K562 (cell line): ENCODE measurements at regions not wholly inside any gene's neighbourhood (a gene's known extent, or its start where the extent isn't known, plus 50 kb on each side); places are given as distances from the start of the nearest gene placed in this dataset.

ENCODE experiments used
- CC2D1A ChIP-seq: fragments of 450-650 bp; IDR thresholded peaks from 2 replicates; pipeline ENCODE4 v1.6.1; 2017; ENCODE audit warnings: mild to moderate bottlenecking
- CHCHD3 ChIP-seq: fragments of 250-450 bp; sonication (Bioruptor Pico); IDR thresholded peaks from 2 replicates; pipeline ENCODE4 v2.1.2; 2022; ENCODE audit warnings: mild to moderate bottlenecking
- CREB5 ChIP-seq: fragments of 250-450 bp; sonication (Bioruptor Pico); IDR thresholded peaks from 2 replicates; pipeline ENCODE4 v1.5.0; 2020; ENCODE audit warnings: mild to moderate bottlenecking
- CTCF ChIP-seq, 3 experiments: IDR thresholded peaks in 2 of 3; conservative IDR thresholded peaks in 1 of 3; 2 replicates each; pipeline ENCODE4 v1.5.1; 2011 to 2012; ENCODE audit warnings: low read length in 3 of 3, mild to moderate bottlenecking in 3 of 3, control low read depth in 2 of 3, improper control_type of control experiment in 1 of 3, inconsistent platforms in 1 of 3, low read depth in 1 of 3, mixed read lengths in 1 of 3, moderate library complexity in 1 of 3; ENCODE audit not compliant: insufficient read depth in 2 of 3
- ESRRA ChIP-seq: fragments of 450-650 bp; IDR thresholded peaks from 2 replicates; pipeline ENCODE4 v1.6.1; 2014; ENCODE audit warnings: low read depth, mild to moderate bottlenecking, moderate library complexity, borderline replicate concordance
- GABPB1 ChIP-seq: sonication (generic); formaldehyde crosslinking; IDR thresholded peaks from 2 replicates; pipeline ENCODE4 v1.8.0; 2022; ENCODE audit warnings: mild to moderate bottlenecking, missing genetic modification reagents
- IRF9 ChIP-seq: fragments of 450-650 bp; IDR thresholded peaks from 2 replicates; pipeline ENCODE4 v1.6.1; 2016; ENCODE audit warnings: missing biosample characterization, missing genetic modification characterization
- NFIC ChIP-seq: fragments of 450-650 bp; IDR thresholded peaks from 2 replicates; pipeline ENCODE4 v1.6.1; 2017; ENCODE audit warnings: mild to moderate bottlenecking, inconsistent platforms
- POLR2H ChIP-seq: IDR thresholded peaks from 2 replicates; pipeline ENCODE4 v1.6.1; 2016; ENCODE audit warnings: missing genetic modification characterization, low read depth, mild to moderate bottlenecking, control low read depth, missing compliant biosample characterization, moderate library complexity
- SIRT6 ChIP-seq: IDR thresholded peaks from one replicate; pipeline ENCODE4 v1.6.1; 2012; ENCODE audit warnings: low read depth, mild to moderate bottlenecking, control low read depth, inconsistent platforms, low read length, moderate library complexity
- TEAD4 ChIP-seq, 2 experiments: sonication (generic) in 1 of 2; formaldehyde crosslinking in 1 of 2; IDR thresholded peaks; 2 replicates each; pipeline versions ENCODE4 v1.6.1 to v1.8.0; 2012 to 2022; ENCODE audit warnings: borderline replicate concordance in 1 of 2, inconsistent platforms in 1 of 2, low read length in 1 of 2, mild to moderate bottlenecking in 1 of 2, missing genetic modification reagents in 1 of 2
- ZBTB7A ChIP-seq: IDR thresholded peaks from 2 replicates; pipeline ENCODE4 v1.6.1; 2011; ENCODE audit warnings: low read depth, mild to moderate bottlenecking, low read length, moderate library complexity, borderline replicate concordance; ENCODE audit not compliant: control insufficient read depth
- ZNF124 ChIP-seq: sonication (generic); formaldehyde crosslinking; IDR thresholded peaks from 2 replicates; pipeline ENCODE4 v1.8.1; 2022; ENCODE audit warnings: missing genetic modification reagents
- ZNF274 ChIP-seq: IDR thresholded peaks from 2 replicates; pipeline ENCODE4 v1.6.1; 2011; ENCODE audit warnings: low read depth, mild to moderate bottlenecking, low read length, moderate library complexity, borderline replicate concordance

GRCh38 chr17:79258843-79259242 is 184.2 kb downstream of the ENGASE start:
- no peak for TF ChIP-seq ZNF274
- no peak for TF ChIP-seq CREB5
- no peak for TF ChIP-seq POLR2H (tag)
- no peak for TF ChIP-seq IRF9 (tag)
- TF ChIP-seq ZNF124 (CRISPR knock-in tag): no peak
- TF ChIP-seq ESRRA: no peak
- TF ChIP-seq SIRT6: no peak
- no peak for TF ChIP-seq TEAD4 (IDR thresholded peaks at IDR 0.05; ENCODE audit: low read length)
- no peak for TF ChIP-seq TEAD4 (CRISPR knock-in tag; IDR thresholded peaks at IDR 0.05; ENCODE audit: borderline replicate concordance)
- TF ChIP-seq CTCF (IDR thresholded peaks at IDR 0.05 in 2 of 3, conservative IDR thresholded peaks at IDR 0.05 in 1 of 3; ENCODE audit: insufficient read depth in 2 of 3, low read depth in 1 of 3, low read length in 3 of 3): no peak
- TF ChIP-seq CHCHD3: no peak
- no peak for TF ChIP-seq NFIC
- no peak for TF ChIP-seq GABPB1 (CRISPR knock-in tag)
- no peak for TF ChIP-seq ZBTB7A
- no peak for TF ChIP-seq CC2D1A
